H9 (cell line): ENCODE measurements at regions not wholly inside any gene's neighbourhood (a gene's known extent, or its start where the extent isn't known, plus 50 kb on each side); places are given as distances from the start of the nearest gene placed in this dataset.

Experiments used
- DNase-seq: peaks from one replicate; pipeline ENCODE4 v3.0.0-alpha.2; 2017
- H2AFZ ChIP-seq: one replicate; pipeline ENCODE4 v1.6.1; 2013; ENCODE audit warnings: mild to moderate bottlenecking, low read length, control low read depth, moderate library complexity
- H2AK5ac ChIP-seq: 2 replicates; pipeline ENCODE4 v1.6.1; 2013; ENCODE audit warnings: low read length, control low read depth, mixed read lengths; ENCODE audit not compliant: insufficient read length
- H2BK120ac ChIP-seq: one replicate; pipeline ENCODE4 v1.6.1; 2013; ENCODE audit warnings: low read depth, mild to moderate bottlenecking, low read length, control low read depth, inconsistent platforms; ENCODE audit not compliant: poor library complexity, severe bottlenecking
- H2BK12ac ChIP-seq: 2 replicates; pipeline ENCODE4 v1.6.1; 2013; ENCODE audit warnings: low read length, control low read depth, mixed read lengths, low read depth; ENCODE audit not compliant: insufficient read length
- H2BK15ac ChIP-seq: 2 replicates; pipeline ENCODE4 v1.6.1; 2013; ENCODE audit warnings: low read depth, low read length, control low read depth
- H2BK20ac ChIP-seq: one replicate; pipeline ENCODE4 v1.6.1; 2013; ENCODE audit warnings: low read depth, mild to moderate bottlenecking, low read length, control low read depth, inconsistent platforms; ENCODE audit not compliant: poor library complexity, severe bottlenecking
- H2BK5ac ChIP-seq: 2 replicates; pipeline ENCODE4 v1.6.1; 2013; ENCODE audit warnings: low read length, control low read depth, mixed read lengths; ENCODE audit not compliant: insufficient read length
- H3K14ac ChIP-seq: 2 replicates; pipeline ENCODE4 v1.6.1; 2013; ENCODE audit warnings: low read length, control low read depth; ENCODE audit not compliant: insufficient read depth
- H3K18ac ChIP-seq: 2 replicates; pipeline ENCODE4 v1.6.1; 2013; ENCODE audit warnings: low read depth, mild to moderate bottlenecking, mixed read lengths, low read length, control low read depth; ENCODE audit not compliant: insufficient read length
- H3K23ac ChIP-seq: 2 replicates; pipeline ENCODE4 v1.6.1; 2013; ENCODE audit warnings: low read length, control low read depth, mixed read lengths, low read depth; ENCODE audit not compliant: insufficient read length
- H3K23me2 ChIP-seq: 2 replicates; pipeline ENCODE4 v1.6.1; 2013; ENCODE audit warnings: low read depth, mild to moderate bottlenecking, mixed read lengths, low read length, control low read depth; ENCODE audit not compliant: insufficient read length, poor library complexity, severe bottlenecking
- H3K27ac ChIP-seq: 2 replicates; pipeline ENCODE4 v1.5.1; 2013; ENCODE audit warnings: low read length, control low read depth, mixed read lengths, low read depth; ENCODE audit not compliant: insufficient read length
- H3K27me3 ChIP-seq: 2 replicates; pipeline ENCODE4 v1.6.1; 2013; ENCODE audit warnings: low read length, control low read depth, inconsistent platforms; ENCODE audit not compliant: insufficient read depth
- H3K4ac ChIP-seq: 2 replicates; pipeline ENCODE4 v1.6.1; 2013; ENCODE audit warnings: low read depth, mild to moderate bottlenecking, control low read depth, inconsistent platforms, low read length, moderate library complexity
- H3K4me1 ChIP-seq: 2 replicates; pipeline ENCODE4 v1.6.1; 2013; ENCODE audit warnings: low read length, control low read depth, inconsistent platforms; ENCODE audit not compliant: insufficient read depth
- H3K4me2 ChIP-seq: 2 replicates; pipeline ENCODE4 v1.6.1; 2013; ENCODE audit warnings: low read length, control low read depth, mixed read lengths; ENCODE audit not compliant: insufficient read length, insufficient read depth
- H3K56ac ChIP-seq: 2 replicates; pipeline ENCODE4 v1.6.1; 2013; ENCODE audit warnings: low read depth, mild to moderate bottlenecking, mixed read lengths, low read length, control low read depth; ENCODE audit not compliant: insufficient read length
- H3K79me1 ChIP-seq: 2 replicates; pipeline ENCODE4 v1.6.1; 2013; ENCODE audit warnings: low read depth, mild to moderate bottlenecking, moderate library complexity, low read length, control low read depth, inconsistent platforms; ENCODE audit not compliant: insufficient read depth, poor library complexity, severe bottlenecking
- H3K79me2 ChIP-seq: 2 replicates; pipeline ENCODE4 v1.6.1; 2013; ENCODE audit warnings: low read length, control low read depth, inconsistent platforms; ENCODE audit not compliant: insufficient read depth
- H3K9ac ChIP-seq: 2 replicates; pipeline ENCODE4 v1.6.1; 2013; ENCODE audit warnings: low read length, control low read depth, mixed read lengths; ENCODE audit not compliant: insufficient read length; ENCODE audit errors: extremely low read depth
- H3K9me3 ChIP-seq: one replicate; pipeline ENCODE4 v1.6.1; 2013; ENCODE audit warnings: low read depth, low read length, inconsistent platforms; ENCODE audit not compliant: control insufficient read depth
- H3T11ph ChIP-seq: one replicate; pipeline ENCODE4 v1.6.1; 2013; ENCODE audit warnings: mild to moderate bottlenecking, low read length, control low read depth, inconsistent platforms
- H4K20me1 ChIP-seq: one replicate; pipeline ENCODE4 v1.6.1; 2013; ENCODE audit not compliant: control insufficient read depth, insufficient read length, insufficient read depth
- H4K5ac ChIP-seq: 2 replicates; pipeline ENCODE4 v1.6.1; 2013; ENCODE audit warnings: low read depth, mild to moderate bottlenecking, mixed read lengths, low read length, control low read depth; ENCODE audit not compliant: insufficient read length
- H4K8ac ChIP-seq: replicated peaks from 2 replicates; pipeline ENCODE4 v1.6.1; 2013; ENCODE audit warnings: low read length, control low read depth, mixed read lengths, low read depth; ENCODE audit not compliant: insufficient read length
- H4K91ac ChIP-seq: 2 replicates; pipeline ENCODE4 v1.6.1; 2013; ENCODE audit warnings: low read depth, mild to moderate bottlenecking, moderate library complexity, mixed read lengths, low read length, control low read depth; ENCODE audit not compliant: insufficient read length
- H3K27ac Mint-ChIP-seq, 3 experiments: 2 replicates in 2 of 3; 3 replicates in 1 of 3; pipeline ENCODE4 v1.8.0; 2020 to 2021; ENCODE audit warnings: mixed read lengths in 3 of 3, mild to moderate bottlenecking in 1 of 3, moderate library complexity in 1 of 3
- H3K27me3 Mint-ChIP-seq: 2 replicates; pipeline ENCODE4 v1.8.0; 2021; ENCODE audit warnings: low read depth, mild to moderate bottlenecking, moderate library complexity, mixed read lengths
- H3K36me3 Mint-ChIP-seq, 3 experiments: 2 replicates in 2 of 3; 3 replicates in 1 of 3; pipeline ENCODE4 v1.8.0; 2020 to 2021; ENCODE audit warnings: low read depth in 3 of 3, mixed read lengths in 3 of 3; ENCODE audit not compliant: insufficient read depth in 1 of 3
- H3K4me1 Mint-ChIP-seq, 2 experiments: 2 replicates each; pipeline ENCODE4 v1.8.0; 2020; ENCODE audit warnings: mixed read lengths in 2 of 2
- H3K4me3 Mint-ChIP-seq, 2 experiments: 2 replicates in 1 of 2; 3 replicates in 1 of 2; pipeline ENCODE4 v1.8.0; 2020 to 2021; ENCODE audit warnings: mild to moderate bottlenecking in 2 of 2, mixed read lengths in 2 of 2, moderate library complexity in 1 of 2
- H3K9me3 Mint-ChIP-seq, 2 experiments: 2 replicates in 1 of 2; 3 replicates in 1 of 2; pipeline ENCODE4 v1.8.0; 2020; ENCODE audit warnings: mild to moderate bottlenecking in 2 of 2, mixed read lengths in 2 of 2, moderate library complexity in 1 of 2
- CTCF ChIP-seq: fragments of 200-600 bp; sonication (generic); conservative IDR thresholded peaks from 3 replicates; pipeline ENCODE4 v1.8.0; 2021; ENCODE audit warnings: antibody characterized with exemption, mild to moderate bottlenecking
- WGBS: extraction: QIAGEN DNeasy Blood & Tissue Kit; methylation state at CpG from one replicate; pipeline ENCODE4 v1.1.7; 2013; ENCODE audit warnings: missing lambda C conversion rate, low lambda C conversion rate, mixed read lengths; ENCODE audit not compliant: insufficient read length; ENCODE audit errors: extremely low coverage; 5-methylcytosine and 5-hydroxymethylcytosine counted together

- Mint-ChIP-seq H3K4me3 (no peak overlapping the region), H3K4me1 (peaks cover 19 to 20% of the 10 kb centered on the region in 2 experiments), H3K27ac (no peak overlapping the region), H3K27me3 (no peaks in the 10 kb centered on the region), H3K9me3 (no peaks in the 10 kb centered on the region), H3K36me3 (no peaks in the 10 kb centered on the region)
- Histone ChIP-seq H3K4me2 (no peak overlapping the region), H4K8ac (no peak overlapping the region), H3K23me2 (no peaks in the 10 kb centered on the region), H2BK20ac (no peak overlapping the region), H2AK5ac (no peak overlapping the region), H3K9ac (no peak overlapping the region), H2BK15ac (no peak overlapping the region), H3K79me2 (no peaks in the 10 kb centered on the region), H3K9me3 (no peaks in the 10 kb centered on the region), H4K20me1 (no peaks in the 10 kb centered on the region), H2BK12ac (no peak overlapping the region), H4K5ac (no peak overlapping the region), H3K4me1 (peaks cover 3% of the 10 kb centered on the region; the same call in 1 of the 2 replicates), H4K91ac (no peak overlapping the region), H3K79me1 (no peaks in the 10 kb centered on the region), H2BK5ac (no peak overlapping the region), H3K4ac (no peak overlapping the region), H3K27me3 (no peaks in the 10 kb centered on the region), H3K18ac (no peak overlapping the region), H3K23ac (no peak overlapping the region), H2BK120ac (no peak overlapping the region), H3K56ac (no peak overlapping the region), H3T11ph (no peak overlapping the region), H3K27ac (no peak overlapping the region), H3K14ac (no peak overlapping the region), H2AFZ (no peak overlapping the region)
- TF ChIP-seq CTCF = no peak
- no peak for DNase-seq
- no CpG with 5 or more reads among the region's 1 CpG for WGBS
These were observed 511.9 kb downstream of the PTPRC start for GRCh38 chr1:199150756-199151155.
